WTC11 (cell line): ENCODE measurements at regions not wholly inside any gene's neighbourhood (a gene's known extent, or its start where the extent isn't known, plus 50 kb on each side); places are given as distances from the start of the nearest gene placed in this dataset.

Source experiments
- CTCF ChIP-seq: fragments of 200-600 bp; IDR thresholded peaks from 2 replicates; pipeline ENCODE4 v1.8.0; 2022; ENCODE audit warnings: antibody characterized with exemption
- ELF4 ChIP-seq: sonication (generic); formaldehyde crosslinking; IDR thresholded peaks from 2 replicates; pipeline ENCODE4 v1.8.1; 2022; ENCODE audit warnings: low read depth, mild to moderate bottlenecking, moderate library complexity, missing genetic modification reagents
- JUN ChIP-seq: sonication (generic); formaldehyde crosslinking; IDR thresholded peaks from 2 replicates; pipeline ENCODE4 v1.8.0; 2023; ENCODE audit warnings: mild to moderate bottlenecking, missing genetic modification reagents
- ZBTB21 ChIP-seq: sonication (generic); formaldehyde crosslinking; IDR thresholded peaks from 2 replicates; pipeline ENCODE4 v1.8.1; 2023; ENCODE audit warnings: mild to moderate bottlenecking, missing genetic modification reagents, borderline replicate concordance

- TF ChIP-seq JUN (CRISPR knock-in tag) (no peak), ELF4 (CRISPR knock-in tag) (no peak), CTCF (no peak), ZBTB21 (CRISPR knock-in tag) (no peak)
Measured at GRCh38 chr1:208857465-208857864, 613.3 kb upstream of the PLXNA2 start.
